Fibroblast of pulmonary artery (primary cell): ENCODE measurements at regions not wholly inside any gene's neighbourhood (a gene's known extent, or its start where the extent isn't known, plus 50 kb on each side); places are given as distances from the start of the nearest gene placed in this dataset.

Experiments
- DNase-seq: peaks from one replicate; pipeline ENCODE4 v3.0.0-alpha.2; 2010; ENCODE audit warnings: low read depth
- H3K4me3 ChIP-seq: replicated peaks from 2 replicates; pipeline ENCODE4 v1.5.1; 2011; ENCODE audit warnings: low read depth, mild to moderate bottlenecking, control low read depth, low read length, moderate library complexity
- TF ChIP-seq, protein P1 (sequence below): IDR thresholded peaks from 2 replicates; pipeline ENCODE4 v1.5.1; 2011; ENCODE audit warnings: mild to moderate bottlenecking, control low read depth, low read length, inconsistent platforms; ENCODE audit errors: missing control alignments

GRCh38 chr3:191119415-191120295, 79.4 kb upstream of the OSTN start:
- TF ChIP-seq, protein P1, sequence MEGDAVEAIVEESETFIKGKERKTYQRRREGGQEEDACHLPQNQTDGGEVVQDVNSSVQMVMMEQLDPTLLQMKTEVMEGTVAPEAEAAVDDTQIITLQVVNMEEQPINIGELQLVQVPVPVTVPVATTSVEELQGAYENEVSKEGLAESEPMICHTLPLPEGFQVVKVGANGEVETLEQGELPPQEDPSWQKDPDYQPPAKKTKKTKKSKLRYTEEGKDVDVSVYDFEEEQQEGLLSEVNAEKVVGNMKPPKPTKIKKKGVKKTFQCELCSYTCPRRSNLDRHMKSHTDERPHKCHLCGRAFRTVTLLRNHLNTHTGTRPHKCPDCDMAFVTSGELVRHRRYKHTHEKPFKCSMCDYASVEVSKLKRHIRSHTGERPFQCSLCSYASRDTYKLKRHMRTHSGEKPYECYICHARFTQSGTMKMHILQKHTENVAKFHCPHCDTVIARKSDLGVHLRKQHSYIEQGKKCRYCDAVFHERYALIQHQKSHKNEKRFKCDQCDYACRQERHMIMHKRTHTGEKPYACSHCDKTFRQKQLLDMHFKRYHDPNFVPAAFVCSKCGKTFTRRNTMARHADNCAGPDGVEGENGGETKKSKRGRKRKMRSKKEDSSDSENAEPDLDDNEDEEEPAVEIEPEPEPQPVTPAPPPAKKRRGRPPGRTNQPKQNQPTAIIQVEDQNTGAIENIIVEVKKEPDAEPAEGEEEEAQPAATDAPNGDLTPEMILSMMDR = no peak
- H3K4me3 ChIP-seq = no peak overlapping the region

GRCh38 chr3:191111722-191112121, 87.3 kb upstream of the OSTN start:
- DNase-seq = no peak
- TF ChIP-seq, protein P1 = no peak
- no peak overlapping the region for H3K4me3 ChIP-seq

More at GRCh38 chr3:191119415-191120295, 79.4 kb upstream of the OSTN start:
- no peak for DNase-seq

- no peak overlapping the region for H3K4me3 ChIP-seq
These were observed 93.6 kb upstream of the OSTN start for GRCh38 chr3:191105418-191105817.

DNA sequence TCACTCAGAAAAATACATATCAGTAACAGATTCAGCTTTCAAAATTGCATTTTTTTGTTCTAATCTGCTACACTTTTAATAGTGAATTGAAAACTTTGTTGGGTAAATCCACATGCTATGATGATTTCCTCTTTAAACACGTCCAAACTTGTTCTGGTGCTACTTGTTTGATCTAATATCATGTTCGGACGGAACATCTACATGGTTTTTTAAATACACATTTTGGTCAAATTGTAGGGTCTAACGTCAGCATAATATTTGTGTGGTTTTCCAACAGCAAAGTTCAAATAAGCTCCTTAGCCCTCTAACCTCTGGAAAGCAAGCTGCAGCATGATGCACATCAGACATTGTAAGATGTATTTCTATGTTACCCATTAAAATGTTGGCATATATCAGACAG, 98.5 kb upstream of the OSTN start:
- no peak overlapping the region for H3K4me3 ChIP-seq
- DNase-seq = no peak
- TF ChIP-seq, protein P1 = no peak

More at GRCh38 chr3:191105418-191105817, 93.6 kb upstream of the OSTN start:
- TF ChIP-seq, protein P1 = no peak
- DNase-seq = no peak

DNA sequence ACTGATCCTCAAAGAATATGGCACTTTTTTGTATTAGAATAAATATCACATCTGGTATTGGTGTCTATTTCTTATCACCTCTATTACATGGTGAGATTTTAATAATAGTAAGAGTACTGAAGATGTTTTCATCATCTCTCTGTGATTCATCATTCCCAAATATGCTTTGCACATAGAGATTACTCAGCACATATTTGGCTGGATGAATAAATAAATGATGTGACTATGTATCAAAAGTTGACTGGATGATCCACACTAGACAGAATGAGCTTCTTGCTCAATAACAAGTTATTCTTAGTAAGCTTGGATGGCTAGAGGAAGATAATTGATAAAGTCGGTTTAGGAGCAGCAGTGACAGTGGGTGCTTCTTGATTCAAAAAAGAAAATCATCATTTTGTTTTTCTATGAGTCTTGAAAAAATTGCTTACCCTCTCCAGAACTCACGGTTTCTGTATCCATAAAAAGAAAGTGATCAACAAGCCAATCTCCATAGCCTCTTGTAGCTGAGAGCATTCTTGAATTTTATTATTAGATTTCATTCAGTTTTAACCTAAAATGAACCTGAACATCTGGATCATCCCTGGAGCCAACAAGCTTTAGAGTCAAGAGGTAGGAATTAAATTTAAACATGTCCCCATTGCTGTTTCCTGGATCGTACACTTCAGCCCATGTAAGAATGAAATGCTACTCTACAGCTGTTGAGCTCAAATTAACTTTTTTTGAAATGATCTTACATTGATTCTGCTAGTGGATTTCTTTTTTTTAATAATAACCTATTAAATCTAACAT, 104.8 kb upstream of the OSTN start:
- TF ChIP-seq, protein P1 = no peak
- no peak overlapping the region for H3K4me3 ChIP-seq
- peak; percentile 71 for DNase-seq

DNA sequence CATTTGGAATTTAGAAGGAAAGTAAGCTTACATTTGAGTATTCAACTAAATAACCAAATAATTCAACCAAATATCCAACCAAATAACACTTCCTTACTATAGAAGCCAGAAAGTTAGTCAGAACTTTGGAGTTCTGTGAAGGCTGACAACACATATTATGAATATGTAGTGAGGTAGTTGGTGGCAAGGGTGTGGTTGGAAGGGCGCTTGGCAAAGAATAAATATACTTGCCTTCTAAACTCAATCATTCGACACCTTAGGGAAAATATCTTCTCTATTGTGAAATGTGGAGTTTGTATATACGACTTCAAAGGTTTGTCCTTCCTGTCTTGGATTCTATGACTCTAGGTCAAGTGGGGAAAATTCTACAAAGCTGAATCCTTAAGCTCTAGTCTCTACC, 111.7 kb upstream of the OSTN start:
- no peak for DNase-seq
- no peak overlapping the region for H3K4me3 ChIP-seq
- TF ChIP-seq, protein P1 = no peak
